HG03159 (cell line): ENCODE measurements at regions not wholly inside any gene's neighbourhood (a gene's known extent, or its start where the extent isn't known, plus 50 kb on each side); places are given as distances from the start of the nearest gene placed in this dataset.

Experiments used
- ATAC-seq: cut with Tn5 transposase; IDR thresholded peaks from one replicate; pipeline ENCODE4 v1.9.1; 2021; ENCODE audit warnings: mild to moderate bottlenecking, moderate library complexity; ENCODE audit not compliant: unreplicated experiment

- ATAC-seq, result no peak
Observed at GRCh38 chr12:125738211-125738610, 673.0 kb downstream of the AACS start.

GRCh38 chr12:125742413-125742812 is 677.2 kb downstream of the AACS start:
- ATAC-seq, result no peak

- no peak for ATAC-seq
Observed at GRCh38 chr12:125744201-125744600, 679.0 kb downstream of the AACS start.

- ATAC-seq, result no peak
Observed at GRCh38 chr12:125755512-125755911, 690.3 kb downstream of the AACS start.

- no peak for ATAC-seq
Observed at GRCh38 chr12:125766091-125766490, 700.9 kb downstream of the AACS start.

DNA sequence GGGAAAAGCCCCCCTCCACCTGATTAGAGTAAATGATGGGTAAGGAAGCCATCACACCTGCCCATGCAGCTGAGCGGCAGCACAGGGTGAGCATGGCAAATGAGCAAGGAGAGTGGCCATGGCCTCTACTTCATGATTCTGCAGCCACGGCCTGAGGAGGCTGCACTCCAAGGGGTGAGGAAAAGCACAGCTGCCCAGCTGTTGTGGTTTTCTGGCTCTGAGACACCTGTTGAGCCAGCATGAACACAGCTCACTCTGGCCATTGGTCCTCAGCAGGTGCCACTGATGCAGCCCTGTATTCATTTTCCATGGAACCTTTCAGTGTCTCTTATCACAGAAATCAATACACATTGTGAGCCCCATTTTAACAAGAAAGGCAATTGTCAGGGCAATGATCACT is 707.2 kb downstream of the AACS start:
- ATAC-seq, result no peak

DNA sequence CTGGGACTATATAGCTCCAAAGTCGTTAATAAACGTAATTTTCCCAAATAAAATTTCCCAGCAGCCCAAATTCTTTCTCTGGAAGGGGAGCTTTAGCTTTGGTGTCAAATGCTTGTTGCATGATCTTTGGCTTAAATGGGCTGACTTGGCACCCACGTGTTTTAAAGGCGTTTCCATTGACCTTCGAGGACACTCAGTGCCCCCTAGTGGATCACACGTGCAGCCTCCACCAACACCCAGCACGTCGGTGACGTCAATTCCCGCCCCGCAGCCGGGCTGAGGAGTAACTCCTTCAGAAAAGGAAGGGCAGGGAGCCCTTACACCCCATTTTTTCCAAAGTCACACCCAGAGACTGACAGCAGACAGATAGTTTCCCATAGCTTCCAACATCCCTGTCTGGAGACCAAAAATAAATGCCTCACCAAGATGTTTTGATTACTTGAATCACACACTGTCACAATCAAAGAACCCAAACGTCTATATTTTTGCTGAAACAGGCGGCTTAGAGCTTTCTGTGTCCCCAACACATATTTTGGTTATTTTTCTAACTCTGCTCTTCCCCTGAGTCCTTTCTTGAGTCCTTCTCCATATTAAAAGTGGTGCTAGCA is 707.9 kb downstream of the AACS start:
- peak; percentile 64 for ATAC-seq

- ATAC-seq, result no peak
Observed at GRCh38 chr12:125775507-125775906, 710.3 kb downstream of the AACS start.

DNA sequence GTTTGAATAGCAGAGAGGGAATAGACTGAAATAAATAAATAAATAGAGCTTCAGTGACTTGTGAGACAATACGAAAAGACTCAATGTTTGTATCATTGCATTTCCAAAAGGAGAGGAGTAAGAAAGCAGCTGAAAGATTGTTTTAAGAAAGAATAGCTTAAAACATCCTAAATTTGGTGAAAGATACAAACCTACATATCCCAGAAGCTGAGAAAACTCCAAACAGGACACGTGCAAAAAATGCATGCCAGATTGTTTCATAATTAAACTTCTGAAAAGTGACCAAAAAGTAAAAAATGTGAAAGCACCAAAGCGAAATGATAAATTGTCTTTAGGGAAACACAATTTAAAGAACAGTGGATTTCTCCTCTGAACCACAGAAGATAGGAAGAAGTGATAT is 711.0 kb downstream of the AACS start:
- no peak for ATAC-seq

GRCh38 chr12:125786143-125786542 is 720.9 kb downstream of the AACS start:
- no peak for ATAC-seq

GRCh38 chr12:125794401-125794800 is 729.2 kb downstream of the AACS start:
- ATAC-seq, result no peak

GRCh38 chr12:125797421-125798175 is 732.4 kb downstream of the AACS start:
- no peak for ATAC-seq

- no peak for ATAC-seq
Observed at GRCh38 chr12:125804660-125805059, 739.4 kb downstream of the AACS start.

DNA sequence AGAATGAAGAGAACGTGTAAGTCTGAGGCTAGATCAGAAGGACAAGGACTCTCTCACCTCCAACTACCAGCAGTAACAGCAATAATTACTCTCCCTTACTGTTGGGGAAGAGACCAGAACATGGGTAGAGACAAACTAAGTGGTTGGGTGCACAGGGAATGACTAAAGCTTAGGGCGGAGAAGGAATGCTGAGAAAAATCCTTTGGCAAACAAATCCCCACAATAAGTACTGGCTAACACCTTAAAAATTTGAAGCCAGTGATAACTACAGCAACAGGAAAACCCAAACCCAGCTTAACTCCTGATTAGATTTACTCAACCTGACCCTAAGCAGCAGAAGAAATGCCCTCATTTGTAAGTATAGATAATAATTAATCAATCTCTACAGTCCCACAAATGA is 759.0 kb downstream of the AACS start:
- ATAC-seq, result no peak

DNA sequence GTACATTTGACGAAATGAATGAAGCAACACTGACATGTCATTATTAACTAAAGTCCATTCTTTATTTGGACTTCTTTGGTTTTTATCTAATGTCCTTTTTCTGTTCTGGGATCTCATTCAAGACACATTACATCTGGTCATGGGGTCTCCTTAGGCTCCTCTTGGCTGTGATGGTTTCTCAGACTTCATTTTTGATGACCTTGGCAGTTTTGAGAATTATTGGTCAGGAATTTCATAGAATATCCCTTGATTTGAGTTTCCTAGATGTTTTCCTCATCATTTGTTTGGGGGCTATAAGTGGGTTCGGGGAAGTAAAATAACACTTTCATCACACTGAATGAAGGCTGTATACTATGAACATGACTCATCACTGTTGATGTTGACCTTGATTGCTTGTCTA is 770.6 kb downstream of the AACS start:
- ATAC-seq, result no peak

- no peak for ATAC-seq
Observed at GRCh38 chr12:125836647-125837046, 771.4 kb downstream of the AACS start.

DNA sequence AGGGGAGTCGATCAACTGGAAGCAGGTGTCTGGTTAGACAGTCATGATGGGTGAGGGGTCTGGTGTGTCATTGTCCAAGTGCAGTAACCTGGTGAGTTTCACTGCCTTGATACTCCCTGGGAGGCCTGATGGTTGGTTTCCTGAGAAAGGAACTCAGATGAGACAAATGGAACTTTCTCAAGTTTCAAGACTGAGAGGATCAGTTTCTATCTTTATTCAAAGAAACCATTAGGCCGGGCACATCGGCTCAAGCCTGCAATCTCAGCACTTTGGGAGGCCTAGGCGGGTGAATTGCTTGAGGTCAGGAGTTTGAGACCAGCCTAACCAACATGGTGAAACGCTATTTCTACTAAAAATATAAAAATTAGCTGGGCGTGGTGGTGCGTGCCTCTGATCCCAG is 776.1 kb downstream of the AACS start:
- no peak for ATAC-seq

DNA sequence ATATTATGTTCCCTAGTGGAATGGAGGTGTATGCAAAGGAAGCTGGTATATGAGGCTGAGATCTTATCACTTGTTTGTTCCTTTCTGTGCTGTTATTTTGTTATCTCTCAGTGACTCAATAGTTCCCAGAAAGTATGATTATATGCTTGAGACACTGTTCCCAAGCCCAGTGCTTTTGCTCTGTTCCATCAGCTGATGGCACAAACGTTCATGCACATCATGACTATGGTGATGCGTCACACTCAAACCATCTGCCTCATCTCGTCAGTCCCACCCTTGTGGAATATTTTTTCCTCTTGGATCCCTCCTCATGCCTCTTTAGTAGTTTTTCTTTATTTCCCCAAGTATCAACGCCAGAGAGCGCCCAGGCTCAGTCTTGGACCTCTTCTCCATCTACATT is 786.9 kb downstream of the AACS start:
- no peak for ATAC-seq

DNA sequence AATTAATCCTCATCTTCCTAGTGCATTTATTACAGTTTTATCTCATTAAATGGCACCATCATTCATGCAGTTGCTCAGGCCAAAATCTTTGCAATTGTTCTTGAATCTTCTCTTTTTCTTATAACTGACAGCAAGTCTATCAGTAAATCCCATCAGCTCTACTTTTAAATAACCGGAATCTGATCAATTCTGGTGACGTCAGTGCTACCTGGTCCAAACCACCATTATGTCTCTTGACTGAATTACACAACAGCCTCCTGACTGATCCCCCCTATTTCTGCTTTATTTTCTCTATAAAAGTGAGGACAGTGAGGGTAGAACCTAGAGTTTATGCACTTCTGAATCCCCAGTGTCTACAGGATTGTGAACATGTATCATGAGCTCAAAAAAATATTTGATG is 787.4 kb downstream of the AACS start:
- ATAC-seq, result no peak

DNA sequence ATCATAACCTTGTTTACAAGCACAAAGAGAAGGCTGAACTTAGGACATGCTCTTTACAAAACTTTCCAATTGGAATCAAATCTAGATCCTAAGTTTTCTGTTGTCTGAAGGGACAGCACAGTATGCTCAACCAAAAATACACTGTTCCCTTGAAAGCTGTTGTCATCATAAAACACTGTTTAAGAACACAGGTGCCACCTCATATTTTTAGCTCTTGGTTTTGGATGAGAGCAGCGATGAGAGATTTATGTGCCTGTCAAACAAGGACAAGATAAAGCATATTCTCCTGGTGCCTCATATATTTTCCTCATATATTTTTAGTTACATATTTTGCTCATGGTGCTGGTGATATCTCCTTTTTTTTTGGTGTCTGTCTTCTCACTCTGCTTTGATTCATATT is 788.4 kb downstream of the AACS start:
- ATAC-seq, result no peak

DNA sequence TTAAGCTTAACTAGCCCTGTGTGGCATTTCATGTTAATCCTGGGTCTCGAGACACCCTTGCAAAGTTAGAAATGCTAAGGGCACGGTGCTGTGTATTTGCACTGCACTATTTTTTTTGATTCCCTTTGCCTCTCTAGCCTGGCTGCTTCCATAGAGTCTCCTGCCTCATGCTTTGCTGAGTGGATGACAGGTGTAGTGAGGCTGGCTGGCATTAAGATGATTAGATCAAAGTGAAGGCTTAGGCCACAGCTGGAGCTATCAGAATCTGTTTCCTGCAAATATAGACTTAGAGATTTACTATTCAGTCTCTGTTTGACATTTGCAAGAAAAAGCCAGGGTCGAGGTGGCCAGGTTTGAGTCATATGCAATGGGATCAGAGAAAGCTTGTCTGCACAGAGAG is 791.1 kb downstream of the AACS start:
- no peak for ATAC-seq

DNA sequence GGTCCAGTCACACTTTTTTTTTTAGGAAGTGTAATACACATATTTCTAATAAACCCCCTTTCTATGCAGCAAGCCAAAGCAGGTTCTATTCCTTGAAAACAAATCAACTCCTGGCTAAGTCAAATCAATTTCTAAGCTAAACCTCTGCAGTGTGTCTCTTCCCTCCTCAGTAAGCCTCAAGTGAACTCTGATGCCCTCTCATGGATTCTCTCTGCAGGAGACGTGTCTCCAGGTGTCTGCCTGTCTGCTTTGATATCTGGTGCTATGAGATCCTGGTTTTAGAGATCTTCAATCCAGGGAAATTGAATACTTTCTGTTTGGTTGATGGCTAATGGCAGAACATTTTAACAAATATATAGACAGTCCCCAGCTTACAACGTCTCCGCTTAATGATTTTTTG is 791.7 kb downstream of the AACS start:
- no peak for ATAC-seq
